ENCODE measurements at regions not wholly inside any gene's neighbourhood (a gene's known extent, or its start where the extent isn't known, plus 50 kb on each side); places are given as distances from the start of the nearest gene placed in this dataset.

DNA sequence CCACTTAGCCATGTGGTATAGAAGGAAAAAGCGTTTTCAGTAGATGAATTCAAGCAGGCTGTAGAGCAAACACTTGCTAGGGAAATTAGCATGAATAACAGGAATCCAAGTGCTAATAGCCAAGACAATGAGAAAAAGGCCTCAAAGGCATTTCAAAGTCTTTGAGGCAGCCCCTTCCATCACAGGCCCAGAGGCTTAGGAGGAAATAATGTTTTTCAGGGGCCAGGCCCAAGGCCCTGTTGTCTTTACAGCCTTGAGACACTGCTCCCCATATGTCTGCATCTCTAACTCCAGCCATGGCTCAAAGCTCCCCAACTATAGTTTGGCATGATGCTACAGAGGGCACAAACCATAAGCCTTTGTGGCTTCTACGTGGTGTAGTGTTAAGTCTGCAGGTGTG is 563.5 kb downstream of the TAF11L14 start:
- Histone ChIP-seq H2BK20ac (ENCODE audit: low read depth, low read length, poor library complexity, severe bottlenecking) (no peak overlapping the region), H3K79me2 (ENCODE audit: insufficient read depth, low read length) (no peaks in the 10 kb centered on the region), H3K4ac (ENCODE audit: low read depth, low read length) (no peak overlapping the region), H3K56ac (ENCODE audit: insufficient read length, low read depth, low read length) (no peak overlapping the region), H2BK12ac (ENCODE audit: insufficient read length, low read depth, low read length) (no peak overlapping the region), H3K9ac (ENCODE audit: extremely low read depth, insufficient read length, low read length) (no peak overlapping the region), H2AFZ (ENCODE audit: low read length) (no peak overlapping the region), H3K27me3 (ENCODE audit: insufficient read depth, low read length) (no peaks in the 10 kb centered on the region), H4K20me1 (ENCODE audit: control insufficient read depth, insufficient read depth, insufficient read length) (no peaks in the 10 kb centered on the region), H3K9me3 (ENCODE audit: control insufficient read depth, low read depth, low read length) (peaks cover 17% of the 10 kb centered on the region), H4K8ac (replicated peaks; ENCODE audit: insufficient read length, low read depth, low read length) (no peak overlapping the region), H3K79me1 (ENCODE audit: insufficient read depth, low read depth, low read length, poor library complexity, severe bottlenecking) (no peaks in the 10 kb centered on the region), H3T11ph (ENCODE audit: low read length) (no peak overlapping the region), H2BK5ac (ENCODE audit: insufficient read length, low read length) (no peak overlapping the region), H3K18ac (ENCODE audit: insufficient read length, low read depth, low read length) (no peak overlapping the region), H3K23ac (ENCODE audit: insufficient read length, low read depth, low read length) (no peak overlapping the region), H3K14ac (ENCODE audit: insufficient read depth, low read length) (no peak overlapping the region), H4K5ac (ENCODE audit: insufficient read length, low read depth, low read length) (no peak overlapping the region), H3K23me2 (ENCODE audit: insufficient read length, low read depth, low read length, poor library complexity, severe bottlenecking) (no peaks in the 10 kb centered on the region), H2AK5ac (ENCODE audit: insufficient read length, low read length) (no peak overlapping the region), H2BK15ac (ENCODE audit: low read depth, low read length) (no peak overlapping the region), H3K27ac (ENCODE audit: insufficient read length, low read depth, low read length) (no peak overlapping the region), H2BK120ac (ENCODE audit: low read depth, low read length, poor library complexity, severe bottlenecking) (no peak overlapping the region), H3K4me1 (ENCODE audit: insufficient read depth, low read length) (no peaks in the 10 kb centered on the region), H3K4me2 (ENCODE audit: insufficient read depth, insufficient read length, low read length) (no peak overlapping the region), H4K91ac (ENCODE audit: insufficient read length, low read depth, low read length) (no peak overlapping the region)
- DNase-seq: no peak
- Mint-ChIP-seq H3K4me3 (no peak overlapping the region), H3K4me1 (peaks cover 0 to 9% of the 10 kb centered on the region in 2 experiments; a peak in 3 of 4 replicates), H3K36me3 (ENCODE audit: insufficient read depth in 1 of 3, low read depth in 3 of 3) (peaks cover 9 to 32% (median 22%) of the 10 kb centered on the region in 3 experiments), H3K9me3 (peaks cover 37 to 38% of the 10 kb centered on the region in 2 experiments), H3K27me3 (ENCODE audit: low read depth) (no peaks in the 10 kb centered on the region), H3K27ac (no peak overlapping the region)
- no CpG with 5 or more reads among the region's 2 CpGs for WGBS (ENCODE audit: extremely low coverage, insufficient read length, low lambda C conversion rate)
- TF ChIP-seq, protein P1, sequence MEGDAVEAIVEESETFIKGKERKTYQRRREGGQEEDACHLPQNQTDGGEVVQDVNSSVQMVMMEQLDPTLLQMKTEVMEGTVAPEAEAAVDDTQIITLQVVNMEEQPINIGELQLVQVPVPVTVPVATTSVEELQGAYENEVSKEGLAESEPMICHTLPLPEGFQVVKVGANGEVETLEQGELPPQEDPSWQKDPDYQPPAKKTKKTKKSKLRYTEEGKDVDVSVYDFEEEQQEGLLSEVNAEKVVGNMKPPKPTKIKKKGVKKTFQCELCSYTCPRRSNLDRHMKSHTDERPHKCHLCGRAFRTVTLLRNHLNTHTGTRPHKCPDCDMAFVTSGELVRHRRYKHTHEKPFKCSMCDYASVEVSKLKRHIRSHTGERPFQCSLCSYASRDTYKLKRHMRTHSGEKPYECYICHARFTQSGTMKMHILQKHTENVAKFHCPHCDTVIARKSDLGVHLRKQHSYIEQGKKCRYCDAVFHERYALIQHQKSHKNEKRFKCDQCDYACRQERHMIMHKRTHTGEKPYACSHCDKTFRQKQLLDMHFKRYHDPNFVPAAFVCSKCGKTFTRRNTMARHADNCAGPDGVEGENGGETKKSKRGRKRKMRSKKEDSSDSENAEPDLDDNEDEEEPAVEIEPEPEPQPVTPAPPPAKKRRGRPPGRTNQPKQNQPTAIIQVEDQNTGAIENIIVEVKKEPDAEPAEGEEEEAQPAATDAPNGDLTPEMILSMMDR (conservative IDR thresholded peaks at IDR 0.05): no peak

Data from H9 (cell line).